Heart right ventricle (tissue), 16 donors: ENCODE measurements at regions not wholly inside any gene's neighbourhood (a gene's known extent, or its start where the extent isn't known, plus 50 kb on each side); places are given as distances from the start of the nearest gene placed in this dataset.

Source experiments
- ATAC-seq, 8 donors: fragments of 200-7000 bp; cut with Tn5 transposase; one replicate each; pipeline ENCODE4 v1.9.1; 2020; ENCODE audit warnings: mild to moderate bottlenecking in 8 of 8, moderate library complexity in 8 of 8, moderate number of reproducible peaks in 1 of 8
- DNase-seq, 2 donors: peaks; one replicate each; pipeline ENCODE4 v3.0.0-alpha.2; 2020
- H3K27ac ChIP-seq, 10 donors: fragments of 200-600 bp; sonication (generic) in 2 of 10; one replicate each; pipeline versions ENCODE4 v1.5.0 to v1.8.0; 2020 to 2022; ENCODE audit warnings: mild to moderate bottlenecking in 3 of 10
- H3K27me3 ChIP-seq, 7 donors: fragments of 200-600 bp; one replicate each; pipeline ENCODE4 v1.8.0; 2021 to 2022; ENCODE audit warnings: mild to moderate bottlenecking in 2 of 7
- H3K36me3 ChIP-seq, 9 donors: fragments of 200-600 bp; sonication (generic) in 1 of 9; one replicate each; pipeline versions ENCODE4 v1.5.0 to v1.8.0; 2020 to 2022; ENCODE audit warnings: mild to moderate bottlenecking in 2 of 9
- H3K4me1 ChIP-seq, 9 donors: fragments of 200-600 bp; sonication (generic) in 1 of 9; one replicate each; pipeline versions ENCODE4 v1.5.0 to v1.8.0; 2020 to 2022; ENCODE audit warnings: mild to moderate bottlenecking in 4 of 9
- H3K4me3 ChIP-seq, 10 donors: fragments of 200-600 bp; sonication (generic) in 2 of 10; one replicate each; pipeline versions ENCODE4 v1.5.0 to v1.8.0; 2020 to 2022; ENCODE audit warnings: mild to moderate bottlenecking in 7 of 10, moderate library complexity in 2 of 10
- H3K9me3 ChIP-seq, 11 donors: fragments of 200-600 bp in 10 of 11; sonication (generic) in 2 of 11; one replicate each; pipeline versions ENCODE4 v1.5.0 to v1.8.0; 2013 to 2022; ENCODE audit warnings: mild to moderate bottlenecking in 2 of 11, control low read depth in 1 of 11, moderate library complexity in 1 of 11
- CTCF ChIP-seq, 9 donors: fragments of 200-600 bp; sonication (generic) in 2 of 9; IDR thresholded peaks; one replicate each; pipeline versions ENCODE4 v1.5.0 to v1.8.0; 2021 to 2022; ENCODE audit warnings: antibody characterized with exemption in 9 of 9, mild to moderate bottlenecking in 5 of 9, moderate library complexity in 1 of 9
- WGBS, 2 donors: extraction: QIAGEN DNeasy Blood & Tissue Kit; methylation state at CpG; one replicate each; pipeline ENCODE4 v1.1.7; 2013; ENCODE audit warnings: inconsistent platforms in 1 of 2; 5-methylcytosine and 5-hydroxymethylcytosine counted together
- intact Hi-C, 10 donors: fragments of 100-400 bp; cut with DNase I; formaldehyde crosslinking; loops; one replicate each; pipeline versions ENCODE4 v1.11.1 to v1.14.2; 2022
- donor health status: Arrhythmogenic right ventricular cardiomyopathy.
- donor health status: ischemic (EF 13 %, LVEDD 7.1; RV severe dilation, severe dysfunction).
- donor health status: healthy with polysubstance abuse.
- donor health status: DM: no; HTN: yes; CAD: no.
- donor health status: DM: no; HTN: no; CAD: no.
- donor health status: ischemic (EF 25% LVEDD 6.9; RV normal size, moderate dysfunction).
- donor health status: ischemic (EF 25% LVEDD 5.7; RV mildly dilated, moderate dysfunction).
- donor health status: healthy.
- donor health status: DM: yes; HTN: yes; CAD: no.
- donor health status: Ischemic cardiomyopathy.
- donor health status: ischemic (EF 35%, LVEDD 5.7; RV mildly dilated, moderate dysfunction).
- donor health status: nonischemic (EF 11% LVEDD 7.7; RV severe dilation, severe dysfunction).
- donor health status: DM: yes; HTN: yes; CAD: no.
- donor health status: PGD.
- donor health status: ischemic (EF 29% LVEDD 5.4; RV normal size, mild dysfunction).
- donor health status: nonischemic (EF 23%, LVEDD 6.1; RV moderate dilation, normal function).

GRCh38 chr2:238742664-238743063 is 105.2 kb upstream of the TWIST2 start:
- H3K4me3 ChIP-seq: no peak overlapping the region
- H3K27me3 ChIP-seq: peaks cover 0 to 27% (median 16%) of the 10 kb centered on the region in 7 donors
- intact Hi-C loops: no loop called here
- no peak overlapping the region for H3K27ac ChIP-seq
- no peaks in the 10 kb centered on the region for H3K4me1 ChIP-seq
- no peak for DNase-seq
- WGBS, 2 donors: 81 to 82% methylated on average over 8 of the region's 8 CpGs
- no peak for TF ChIP-seq CTCF (IDR thresholded peaks at IDR 0.05)
- H3K9me3 ChIP-seq: peaks cover 0 to 4% (median 0%) of the 10 kb centered on the region in 11 donors
- H3K36me3 ChIP-seq: no peaks in the 10 kb centered on the region
- no peak for ATAC-seq

DNA sequence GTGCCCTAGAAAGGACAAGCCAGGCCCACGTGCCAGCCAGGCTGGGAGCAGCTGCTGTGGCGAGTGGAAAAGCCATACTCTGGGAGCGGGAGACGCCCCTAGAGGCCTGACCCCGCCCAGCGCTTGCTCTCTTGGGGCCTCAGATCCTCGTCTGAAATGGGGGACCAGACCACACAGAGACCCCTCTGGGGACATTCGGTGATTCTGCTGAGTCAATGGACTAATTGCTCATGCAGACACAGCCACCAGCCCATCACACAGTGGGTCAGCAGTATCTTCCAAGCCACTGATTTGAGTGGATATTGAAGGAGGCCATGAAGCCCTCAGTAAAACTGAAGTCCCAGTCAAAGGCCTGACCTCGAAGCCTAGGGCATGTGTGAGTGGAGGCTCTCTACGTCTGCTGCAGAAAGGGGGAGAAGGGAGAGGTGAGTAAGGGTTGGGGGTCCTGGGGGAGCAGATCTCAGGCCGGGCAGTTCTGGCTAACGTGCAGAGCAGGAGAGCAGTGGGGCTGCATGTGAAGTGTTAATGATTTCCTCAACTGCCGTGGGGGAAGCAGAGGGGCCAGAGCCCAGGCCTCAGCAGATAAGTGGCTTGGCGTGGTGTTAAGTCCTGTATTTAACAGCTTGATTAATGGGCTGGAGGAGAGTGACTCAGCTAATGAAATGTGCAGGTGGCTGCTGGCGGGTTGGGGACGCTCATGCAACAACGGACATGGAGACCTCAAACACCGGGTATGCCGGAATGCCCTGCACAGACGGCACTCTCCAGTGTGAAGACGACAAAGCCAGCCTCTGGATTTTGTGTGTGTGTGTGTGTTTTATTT is 104.4 kb upstream of the TWIST2 start:
- Histone ChIP-seq H3K4me1 (no peaks in the 10 kb centered on the region), H3K9me3 (no peaks in the 10 kb centered on the region), H3K4me3 (no peak overlapping the region), H3K36me3 (no peaks in the 10 kb centered on the region), H3K27ac (no peak overlapping the region), H3K27me3 (peaks cover 0 to 25% (median 16%) of the 10 kb centered on the region in 7 donors)
- intact Hi-C loops: no loop called here
- no peak for TF ChIP-seq CTCF (IDR thresholded peaks at IDR 0.05)
- no peak for DNase-seq
- ATAC-seq: no peak
- 64 to 67% methylated on average over 21 of the region's 21 CpGs for WGBS, 2 donors

DNA sequence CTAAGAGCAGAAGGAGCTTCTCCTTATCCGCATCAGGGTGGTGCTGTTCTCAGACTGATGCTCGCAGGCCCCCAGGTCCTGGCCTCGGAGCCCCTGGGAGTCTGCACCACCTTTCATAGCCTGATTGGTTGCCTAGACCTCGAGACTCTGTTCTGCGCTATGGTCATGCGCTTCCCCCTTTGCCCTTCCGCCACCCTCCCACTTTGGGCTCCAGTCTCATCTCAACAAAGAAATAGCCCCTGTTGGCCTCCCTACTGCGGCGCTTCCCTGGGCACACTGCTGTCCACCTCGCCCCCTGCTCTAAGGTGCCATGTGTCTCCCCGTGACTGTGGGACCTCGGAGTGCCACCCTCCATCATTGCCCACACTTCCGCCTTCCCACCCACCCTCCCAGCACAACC is 102.9 kb upstream of the TWIST2 start:
- WGBS, 2 donors: 88 to 92% methylated on average over 13 of the region's 13 CpGs
- TF ChIP-seq CTCF (IDR thresholded peaks at IDR 0.05): no peak
- intact Hi-C loops: no loop called here
- Histone ChIP-seq H3K27me3 (peaks cover 0 to 20% (median 12%) of the 10 kb centered on the region in 7 donors), H3K36me3 (no peaks in the 10 kb centered on the region), H3K9me3 (peaks cover 0 to 10% (median 5%) of the 10 kb centered on the region in 11 donors), H3K27ac (no peak overlapping the region), H3K4me1 (no peaks in the 10 kb centered on the region), H3K4me3 (no peak overlapping the region)
- ATAC-seq: no peak
- no peak for DNase-seq

DNA sequence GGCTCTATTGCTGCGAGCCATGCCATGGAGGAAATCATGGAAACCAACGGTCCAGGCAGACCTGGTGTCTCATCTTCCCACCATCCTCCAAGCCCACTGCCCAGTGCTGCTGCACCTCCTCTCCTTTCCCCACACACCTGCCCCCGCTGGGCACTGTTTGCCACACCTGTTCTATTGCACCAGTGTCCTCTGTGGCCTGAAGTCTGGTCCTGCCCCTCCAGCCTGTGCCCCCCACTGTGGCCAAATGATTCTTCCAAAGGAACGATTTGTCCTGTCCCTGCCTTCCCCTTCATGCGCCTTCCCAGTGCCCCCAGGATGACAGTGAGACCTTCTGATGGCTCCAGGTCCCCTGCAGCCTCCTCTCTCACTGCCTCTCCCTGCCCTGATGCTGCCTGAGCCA is 101.9 kb upstream of the TWIST2 start:
- Histone ChIP-seq H3K27ac (no peak overlapping the region), H3K36me3 (no peaks in the 10 kb centered on the region), H3K9me3 (peaks cover 0 to 20% (median 15%) of the 10 kb centered on the region in 11 donors), H3K27me3 (peaks cover 0 to 17% (median 5%) of the 10 kb centered on the region in 7 donors), H3K4me1 (no peaks in the 10 kb centered on the region), H3K4me3 (no peak overlapping the region)
- DNase-seq: no peak
- intact Hi-C loops: no loop called here
- 77 to 81% methylated on average over 5 of the region's 5 CpGs for WGBS, 2 donors
- no peak for TF ChIP-seq CTCF (IDR thresholded peaks at IDR 0.05)
- ATAC-seq: no peak
